NCI-H187 (cell line): ENCODE measurements at regions not wholly inside any gene's neighbourhood (a gene's known extent, or its start where the extent isn't known, plus 50 kb on each side); places are given as distances from the start of the nearest gene placed in this dataset.
"Not testable (repeated sequence)": the region's sequence is repeated elsewhere in the genome, so short reads cannot be mapped to it uniquely, and the experiment has no call there.

ENCODE experiments used
- DNase-seq, 2 experiments: peaks; one replicate each; lab custom pipeline; 2025; lab: John Stamatoyannopoulos, UW

DNA sequence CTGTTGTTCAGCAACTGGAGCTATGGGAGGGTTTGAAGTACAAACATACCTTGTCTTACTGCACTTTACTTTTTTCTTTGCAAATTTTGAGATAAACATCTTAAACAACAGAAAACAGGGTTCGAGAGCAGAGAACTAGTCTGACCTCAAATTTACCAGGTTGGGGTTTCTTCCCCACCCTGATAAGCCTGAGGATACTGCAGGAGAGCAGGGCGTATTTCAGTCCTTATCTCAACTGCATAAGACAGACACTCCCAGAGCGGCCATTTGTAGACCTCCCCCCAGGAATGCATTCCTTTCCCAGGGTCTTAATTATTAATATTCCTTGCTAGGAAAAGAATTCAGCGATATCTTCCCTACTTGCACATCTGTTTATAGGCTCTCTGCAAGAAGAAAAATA, 242.1 kb upstream of the DDHD1 start:
- DNase-seq: not testable (repeated sequence)

DNA sequence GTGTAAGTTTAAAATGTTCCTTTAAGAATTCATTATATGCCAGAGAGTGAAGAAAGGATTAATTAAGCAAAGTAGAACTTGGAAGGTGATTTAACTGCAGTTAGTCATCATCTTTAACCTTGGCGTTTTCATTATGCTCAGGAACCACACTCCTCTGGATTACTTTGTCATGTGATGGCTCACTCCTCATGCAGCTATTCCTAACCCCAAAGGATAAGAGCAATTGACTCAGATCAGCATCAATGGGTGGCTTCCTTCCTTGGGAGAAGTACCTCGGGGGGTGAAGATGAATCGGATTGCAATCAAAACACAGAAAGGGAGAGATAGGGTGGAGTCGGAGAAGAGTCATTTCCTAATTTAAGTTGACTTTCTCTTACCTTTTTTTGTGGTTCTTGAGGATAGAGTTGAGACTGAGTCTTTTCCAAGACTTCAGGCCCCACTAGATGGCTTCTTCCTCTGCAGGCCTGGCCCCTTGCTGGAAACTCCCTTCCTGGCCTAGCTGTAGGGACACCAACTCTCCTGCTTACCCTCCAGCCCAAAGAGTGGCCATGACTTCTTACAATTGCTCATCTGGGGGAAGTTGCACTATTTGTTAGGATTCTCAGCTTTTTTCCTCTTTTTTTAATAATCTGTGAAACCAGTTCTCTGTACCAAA, 238.6 kb upstream of the DDHD1 start:
- DNase-seq: no peak

DNA sequence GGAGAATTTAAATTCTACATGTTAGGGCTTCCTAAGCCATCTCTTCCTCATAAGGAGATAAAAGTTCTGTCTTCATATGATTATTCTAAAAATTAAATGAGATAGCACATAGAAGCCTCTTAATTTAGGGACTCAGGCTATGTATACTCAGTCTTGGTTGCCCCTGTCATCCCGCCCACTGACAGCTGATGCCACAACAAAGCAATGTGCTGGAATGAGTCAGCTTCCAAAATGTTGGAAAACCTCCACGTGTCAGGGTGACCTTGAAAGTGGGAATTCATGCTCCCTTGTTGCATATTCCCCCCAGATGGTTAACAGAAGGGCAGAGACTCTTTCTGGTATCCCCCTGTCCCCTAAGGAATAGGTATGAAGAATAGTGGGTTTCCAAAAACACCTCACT, 238.0 kb upstream of the DDHD1 start:
- DNase-seq: no peak

DNA sequence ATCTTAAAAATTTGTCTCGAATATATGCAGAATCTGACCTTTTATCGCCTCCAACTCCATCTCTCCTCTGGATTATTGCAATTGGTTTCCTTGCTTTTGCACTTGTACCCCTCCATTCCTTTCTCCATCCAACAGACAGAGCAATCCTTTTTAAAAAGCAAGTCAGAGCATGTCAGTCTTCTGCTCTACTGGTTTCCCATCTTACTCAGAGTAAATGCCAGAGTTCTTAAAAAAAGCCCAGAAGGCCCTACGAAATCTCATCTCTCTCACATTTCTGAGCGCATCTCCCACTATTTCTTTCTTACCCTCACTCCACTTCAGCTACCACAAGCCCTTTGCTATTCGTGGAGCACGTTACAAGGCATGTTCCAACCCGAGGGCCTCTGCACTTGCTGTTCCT, 236.9 kb upstream of the DDHD1 start:
- no peak for DNase-seq

DNA sequence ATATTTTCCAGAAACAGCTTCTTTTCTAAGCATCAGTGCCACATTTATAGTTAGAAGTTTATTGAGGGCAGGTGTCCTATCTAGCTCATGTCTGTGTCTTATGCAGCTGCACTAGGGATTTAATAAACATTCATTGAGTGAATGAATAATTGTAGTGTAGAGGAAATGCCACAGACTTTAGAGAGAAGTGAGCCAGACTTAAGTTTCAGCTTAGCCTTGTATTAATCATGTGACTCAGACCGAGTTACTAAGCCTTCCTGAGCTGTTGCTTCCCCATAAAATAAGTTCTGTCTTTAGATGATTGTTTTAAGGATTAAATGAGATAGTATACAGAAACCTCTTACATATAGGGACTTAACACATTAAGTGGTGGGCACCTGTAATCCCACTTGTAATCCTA, 236.1 kb upstream of the DDHD1 start:
- DNase-seq: no peak

DNA sequence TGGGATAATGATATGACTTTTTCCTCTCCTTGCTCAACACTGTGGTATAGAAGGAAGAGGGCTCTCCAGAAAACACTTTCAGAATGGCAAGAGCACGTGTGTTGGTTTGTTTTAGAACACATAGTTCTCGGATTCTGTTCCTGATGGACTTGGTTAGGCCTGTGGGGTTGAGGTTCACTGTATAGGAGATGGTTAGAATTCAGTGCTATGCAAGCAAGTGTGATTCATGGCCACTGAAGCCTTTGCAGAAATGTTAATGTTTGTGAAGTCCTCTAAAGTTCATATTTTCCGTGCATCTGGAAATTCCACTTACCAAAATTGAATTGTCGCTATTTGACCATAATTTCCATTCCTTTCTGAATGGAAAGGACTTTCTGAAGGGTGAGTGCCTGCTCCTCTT, 233.2 kb upstream of the DDHD1 start:
- DNase-seq: no peak

DNA sequence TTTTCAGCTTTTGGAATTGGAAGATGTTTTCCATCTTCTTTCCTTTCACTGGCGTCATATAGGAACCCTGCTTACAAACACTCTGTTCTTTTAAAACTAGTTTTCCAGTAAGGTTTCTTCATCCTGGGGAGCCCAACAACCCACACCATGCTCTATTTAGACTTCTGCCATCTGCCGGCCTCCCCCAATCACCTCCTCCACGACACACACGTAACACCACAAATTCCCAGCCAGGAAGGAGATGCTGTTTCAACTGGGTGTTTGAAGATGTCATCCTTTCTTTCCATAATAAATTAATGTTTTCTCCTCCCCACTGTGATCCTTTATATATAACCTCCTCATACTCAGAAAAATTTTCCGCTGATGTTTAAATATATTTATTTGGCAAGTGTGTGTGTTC, 231.4 kb upstream of the DDHD1 start:
- DNase-seq: no peak

DNA sequence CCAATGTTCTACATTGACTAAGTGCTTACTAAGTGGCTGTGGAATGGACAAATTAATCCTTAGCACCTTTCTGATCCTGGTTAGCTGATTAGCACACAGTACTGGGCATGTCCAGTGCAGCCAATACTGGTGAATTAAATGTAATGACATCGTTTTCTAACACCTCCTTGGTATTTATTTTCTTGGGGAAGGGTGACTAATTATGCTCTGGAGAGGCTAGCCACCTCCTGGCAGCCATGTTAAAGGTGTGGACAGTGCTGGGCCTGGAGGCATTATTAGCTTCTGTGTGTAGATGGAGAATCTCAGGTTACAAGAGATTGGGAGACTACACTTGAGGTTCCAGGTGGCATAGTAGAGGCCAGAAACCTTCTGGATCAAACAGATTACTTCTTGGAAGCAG, 230.9 kb upstream of the DDHD1 start:
- DNase-seq: no peak

DNA sequence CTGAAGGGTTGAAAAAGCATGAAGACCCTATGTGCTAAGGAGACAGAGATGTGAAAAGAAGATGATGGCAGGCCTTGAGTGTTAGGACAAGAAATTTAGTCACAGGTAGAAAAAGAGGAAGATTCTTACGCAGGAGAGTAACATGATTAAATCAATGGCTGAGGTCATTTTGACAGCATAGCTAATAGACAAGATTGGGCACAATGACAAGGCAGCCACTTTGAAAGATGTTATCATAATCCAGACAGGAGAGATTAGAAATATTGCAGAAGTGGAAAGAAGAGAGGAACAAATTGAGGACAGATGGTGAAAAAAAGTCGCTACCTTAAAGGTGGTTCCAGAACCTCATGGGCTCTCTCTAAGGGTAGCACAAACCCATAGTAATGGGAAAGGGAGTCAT, 228.8 kb upstream of the DDHD1 start:
- no peak for DNase-seq

DNA sequence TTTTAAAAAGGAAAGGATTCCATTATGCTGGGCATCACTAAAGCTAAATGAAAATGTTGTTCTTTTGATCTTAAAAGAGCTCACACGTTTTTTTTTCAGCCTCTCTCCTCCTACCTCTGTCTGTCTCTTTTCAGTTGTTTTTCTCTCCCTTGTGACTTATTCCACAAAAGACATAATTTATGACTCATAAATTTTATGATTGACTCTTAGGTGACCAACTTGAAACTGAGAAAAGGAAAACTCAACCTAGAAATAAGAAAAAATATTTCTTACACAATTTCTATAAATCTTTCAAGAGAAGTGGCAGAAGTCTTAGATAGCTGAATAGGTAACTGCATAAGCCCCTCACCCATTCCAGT, 227.7 kb upstream of the DDHD1 start:
- DNase-seq: no peak

DNA sequence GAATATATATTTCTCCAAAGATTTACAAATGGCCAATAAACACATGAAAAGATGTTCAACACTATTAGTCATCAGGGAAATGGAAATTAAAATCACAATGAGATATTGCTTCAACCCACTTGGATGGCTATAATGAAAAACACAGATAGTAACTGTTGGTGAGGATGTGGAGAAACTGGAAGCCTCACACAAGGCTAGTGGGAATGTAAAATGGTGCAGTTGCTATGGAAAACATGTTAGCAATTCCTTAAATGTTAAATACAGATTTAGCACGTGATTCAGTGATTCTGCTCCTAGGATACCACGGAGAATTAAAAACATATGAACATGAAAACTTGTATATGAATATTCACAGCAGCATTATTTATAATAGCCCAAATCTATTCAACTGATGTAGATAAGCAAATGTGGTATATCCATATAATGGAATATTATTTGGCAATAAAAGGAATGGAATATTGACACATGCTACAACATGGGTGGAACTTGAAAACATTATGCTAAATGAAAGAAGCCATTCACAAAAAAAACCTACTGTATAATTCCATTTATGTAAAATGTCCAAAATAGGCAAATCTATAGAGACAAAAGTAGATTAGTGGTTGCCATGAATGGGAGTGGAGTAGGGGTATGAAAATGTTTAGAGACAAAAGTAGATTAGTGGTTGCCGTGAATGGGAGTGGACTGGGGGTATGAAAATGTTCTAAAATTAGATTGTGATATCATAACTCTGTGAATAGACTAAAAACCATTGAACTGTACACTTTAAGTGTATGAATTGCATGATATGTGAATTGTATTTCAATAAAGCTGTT, 227.1 kb upstream of the DDHD1 start:
- no peak for DNase-seq

DNA sequence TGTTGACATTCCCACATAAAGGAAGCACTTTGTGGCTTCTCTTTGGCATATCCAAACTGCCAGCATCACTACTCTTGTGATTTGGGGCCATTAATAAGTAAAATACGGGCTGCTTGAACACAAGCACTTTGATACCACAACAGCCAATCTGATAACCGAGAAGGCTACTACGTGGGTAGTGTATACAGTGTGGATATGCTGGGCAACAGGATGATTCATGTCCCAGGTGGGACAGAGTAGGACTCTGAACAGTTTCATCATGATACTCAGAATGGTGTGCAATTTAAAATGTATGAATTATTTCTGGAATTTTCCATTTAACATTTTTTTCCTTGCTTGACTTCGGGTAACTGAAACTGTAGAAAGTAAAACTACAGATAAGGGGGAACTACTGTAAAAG, 225.0 kb upstream of the DDHD1 start:
- DNase-seq: no peak

DNA sequence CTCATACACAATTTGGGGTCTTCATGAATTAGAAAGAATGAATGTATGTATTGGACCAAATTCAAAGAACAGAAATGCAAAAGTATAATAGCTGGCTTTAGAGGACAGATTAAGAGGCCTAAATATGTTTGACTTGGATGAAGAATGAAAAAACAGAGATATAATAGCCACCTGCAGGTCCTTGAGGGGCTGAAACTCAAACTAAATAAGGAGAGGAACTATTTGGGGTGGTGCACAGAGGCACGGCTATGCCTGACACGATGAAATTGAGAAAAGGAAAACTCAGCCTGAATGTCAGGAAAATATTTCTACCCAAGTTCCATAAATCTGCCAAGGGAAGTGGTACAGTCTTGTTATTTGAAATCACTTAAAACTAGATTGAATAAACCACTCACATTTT, 222.9 kb upstream of the DDHD1 start:
- DNase-seq: no peak

DNA sequence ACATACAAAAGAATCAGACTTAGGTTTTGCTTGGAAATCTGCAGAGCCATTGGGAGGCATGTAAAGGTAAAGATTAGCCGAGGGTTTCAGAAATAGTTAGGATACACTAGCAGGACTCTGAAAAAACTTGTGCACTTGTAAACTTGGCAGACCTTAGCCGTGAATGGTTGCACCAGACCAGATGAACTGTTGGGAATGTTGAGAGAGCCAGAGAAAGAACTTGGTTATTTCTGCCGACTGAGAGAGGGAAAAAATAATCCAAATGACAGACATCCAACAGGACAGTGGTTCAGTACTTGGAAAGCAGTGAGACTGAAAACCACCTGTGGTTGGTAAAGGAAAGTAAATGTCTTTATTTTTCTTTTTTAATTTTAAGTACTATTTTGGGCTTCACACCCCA, 222.5 kb upstream of the DDHD1 start:
- no peak for DNase-seq

DNA sequence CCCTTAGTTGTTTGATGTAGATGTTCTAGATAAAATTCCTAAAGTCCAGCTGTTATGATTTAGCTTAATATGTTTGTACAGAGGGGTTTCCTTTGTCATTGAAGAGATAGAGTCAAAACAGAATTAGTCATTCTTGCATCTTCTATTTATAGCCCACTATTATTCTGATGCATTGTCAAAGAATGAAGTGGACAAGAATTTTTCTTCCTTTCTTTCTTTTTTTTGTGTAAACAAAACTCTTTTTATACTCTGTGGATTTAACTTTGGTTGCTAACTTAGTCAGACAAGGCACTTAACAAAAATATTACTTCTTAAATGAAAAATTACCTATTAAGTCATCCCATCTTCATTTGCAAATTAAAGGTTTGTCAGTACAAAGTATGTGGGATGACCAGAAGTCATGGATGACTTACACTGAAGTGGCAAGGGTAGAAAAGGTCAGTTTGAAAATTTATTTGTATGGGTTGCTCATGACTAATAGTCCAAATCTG, 215.6 kb upstream of the DDHD1 start:
- DNase-seq: no peak

DNA sequence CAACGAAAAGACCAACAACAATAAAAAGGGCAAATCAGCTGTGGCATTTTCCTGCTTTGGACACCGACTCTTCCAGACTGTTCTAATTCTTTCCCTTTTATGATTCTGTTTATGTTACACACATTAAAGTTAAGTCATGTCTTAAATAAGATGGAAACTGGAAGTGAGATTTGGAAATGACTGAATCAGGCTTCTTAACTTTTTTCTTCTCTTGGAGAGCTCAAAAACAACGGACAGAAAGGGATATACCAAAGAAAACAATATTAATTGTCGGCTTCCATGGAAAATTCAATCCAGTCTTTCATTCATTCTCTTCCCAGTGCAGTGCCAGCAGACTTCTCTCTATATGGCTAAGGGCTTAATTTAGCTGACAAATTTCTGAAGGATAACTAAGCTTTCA, 214.9 kb upstream of the DDHD1 start:
- DNase-seq: no peak

DNA sequence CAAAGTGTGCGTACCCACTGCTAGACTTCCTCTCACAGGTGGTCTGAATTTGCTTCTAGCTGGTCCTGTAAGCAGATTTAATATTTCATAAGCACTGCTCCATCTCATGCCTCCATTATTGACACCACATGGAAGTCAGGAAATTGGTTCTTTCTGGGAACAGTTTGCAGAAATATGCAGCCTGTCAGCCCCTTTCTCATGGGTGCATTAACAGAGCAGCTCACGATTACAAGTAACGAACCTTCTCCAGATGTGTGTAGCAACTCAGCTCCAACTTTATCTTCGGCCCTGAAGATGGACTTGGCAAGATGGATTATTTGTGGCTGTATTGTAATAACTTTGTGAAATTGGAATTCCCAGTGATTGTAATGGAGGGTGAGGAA, 214.5 kb upstream of the DDHD1 start:
- no peak for DNase-seq

DNA sequence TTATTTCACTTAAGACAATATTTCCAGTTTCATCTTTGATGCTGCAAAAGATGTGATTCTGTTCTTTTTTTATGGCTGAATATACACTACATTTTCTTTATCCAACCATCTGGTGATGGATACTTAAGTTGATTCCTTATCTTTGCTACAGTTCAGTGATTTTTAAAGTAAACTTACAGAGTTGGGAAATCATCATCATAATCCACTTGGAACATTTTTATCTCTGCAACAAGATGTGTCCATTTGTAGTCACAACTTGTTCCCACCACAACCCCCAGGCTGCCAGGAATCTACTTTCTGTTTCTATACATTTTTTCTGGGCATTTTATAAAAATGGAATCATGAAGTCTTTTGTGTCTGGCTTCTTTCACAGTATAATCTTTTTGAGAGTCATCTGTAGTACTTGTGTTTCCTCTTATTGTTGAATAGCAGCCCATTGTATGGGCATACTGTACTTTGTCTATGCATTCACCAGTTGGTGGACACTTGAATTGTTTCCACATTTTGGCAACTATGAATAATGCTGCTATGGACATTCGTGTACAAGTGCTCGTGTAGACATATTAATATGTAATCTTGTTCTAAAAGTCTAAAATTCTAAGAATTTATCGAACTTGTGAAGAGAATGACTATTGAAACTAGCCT, 212.5 kb upstream of the DDHD1 start:
- no peak for DNase-seq

DNA sequence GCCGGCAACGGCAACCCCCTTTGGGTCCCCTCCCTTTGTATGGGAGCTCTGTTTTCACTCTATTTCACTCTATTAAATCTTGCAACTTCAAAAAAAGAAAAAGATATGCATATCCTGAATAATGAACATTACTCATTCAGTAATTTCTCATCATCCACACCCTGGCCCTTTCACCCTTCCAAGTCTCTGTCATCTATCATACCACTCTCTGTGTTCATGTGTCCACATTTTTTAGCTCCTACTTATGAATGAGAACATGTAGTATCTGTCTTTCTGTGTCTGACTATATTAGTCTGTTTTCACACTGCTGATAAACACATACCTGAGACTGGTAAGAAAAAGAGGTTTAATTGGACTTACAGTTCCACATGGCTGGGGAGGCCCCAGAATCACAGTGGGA, 209.8 kb upstream of the DDHD1 start:
- not testable (repeated sequence) for DNase-seq

DNA sequence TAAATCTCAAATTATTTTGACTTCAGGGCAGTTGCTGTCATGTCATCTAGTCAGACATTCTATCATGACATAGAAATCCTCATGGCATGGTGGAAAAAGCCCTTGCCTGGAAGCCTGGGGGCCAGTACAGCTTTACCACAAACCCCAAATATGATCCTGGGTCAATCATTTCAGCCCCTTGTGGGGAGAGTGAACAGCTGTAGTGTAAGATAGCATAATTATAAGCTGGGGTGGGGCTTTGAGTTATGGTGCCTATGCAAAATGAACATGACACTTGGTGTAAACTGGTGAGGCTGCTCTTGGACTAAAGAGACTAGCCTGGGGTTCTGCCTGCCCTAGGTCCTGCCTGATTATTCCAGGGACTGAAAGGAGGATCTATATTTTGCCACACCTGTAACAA, 207.7 kb upstream of the DDHD1 start:
- no peak for DNase-seq

DNA sequence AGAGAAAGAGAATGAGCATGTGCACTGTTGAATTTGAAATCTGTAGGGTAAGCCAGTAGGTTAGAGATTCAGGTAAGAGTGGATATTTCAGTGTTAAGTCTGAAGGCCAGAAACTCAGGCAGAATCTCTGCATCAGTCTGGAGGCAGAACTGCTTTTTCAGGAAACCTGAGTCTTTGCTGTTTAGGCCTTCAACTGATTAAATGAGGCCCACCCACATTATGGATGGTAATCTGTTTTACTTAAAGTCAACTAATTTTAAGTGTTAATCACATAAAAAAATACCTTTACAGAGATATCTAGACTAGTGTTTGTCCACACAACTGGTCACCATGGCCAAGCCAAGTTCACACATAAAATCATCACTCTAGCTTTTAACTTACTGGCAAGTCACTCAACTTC, 205.0 kb upstream of the DDHD1 start:
- DNase-seq: no peak

DNA sequence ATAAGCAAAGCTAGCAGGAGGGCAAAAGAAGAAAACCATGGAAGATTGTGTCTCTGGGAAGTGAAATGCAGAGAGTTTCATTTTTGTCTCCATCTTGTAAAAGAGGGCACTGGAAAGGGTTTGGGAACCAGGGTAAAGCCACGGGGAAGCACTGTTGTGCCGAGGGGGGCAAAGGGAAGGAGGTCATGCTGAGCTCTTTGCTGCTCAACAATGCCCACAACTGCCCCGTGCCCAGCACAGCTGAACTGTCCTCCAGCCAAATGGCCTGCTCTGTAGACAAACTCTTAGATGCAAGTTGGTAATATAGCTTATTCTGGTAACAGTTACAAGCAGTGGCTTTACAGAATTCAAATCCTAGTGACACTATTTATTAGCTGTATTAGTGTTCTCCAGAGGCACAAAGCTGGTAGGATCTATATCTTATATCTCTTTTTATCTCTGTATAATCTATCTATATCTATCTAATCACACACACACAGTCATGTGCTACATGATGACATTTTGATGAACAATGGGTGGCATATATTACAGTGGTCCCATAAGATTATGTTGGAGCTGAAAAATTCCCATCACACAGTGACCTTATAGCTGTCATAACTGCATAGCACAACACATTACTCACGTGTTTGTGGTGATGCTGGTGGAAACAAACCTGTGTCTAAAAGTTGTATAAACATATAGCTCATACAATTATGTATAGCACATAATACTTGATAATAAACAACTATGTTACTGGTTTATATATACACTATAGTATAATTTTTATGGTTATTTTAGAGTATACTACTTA, 203.4 kb upstream of the DDHD1 start:
- no peak for DNase-seq
